HEK293 (cell line): ENCODE measurements at regions not wholly inside any gene's neighbourhood (a gene's known extent, or its start where the extent isn't known, plus 50 kb on each side); places are given as distances from the start of the nearest gene placed in this dataset.
A peak's percentile ranks its signal among the peaks of the same experiment; 100 is the strongest.

ENCODE experiments used
- CTCF ChIA-PET: fragments of 350-600 bp; formaldehyde crosslinking; extraction: SDS; loops from one replicate; lab custom pipeline; 2021; ENCODE audit warnings: antibody characterized with exemption; lab: Yijun Ruan, JAX
- POLR2A ChIA-PET: fragments of 300-600 bp; formaldehyde crosslinking; extraction: SDS; loops from one replicate; lab custom pipeline; 2020; ENCODE audit warnings: antibody characterized with exemption, inconsistent platforms; lab: Yijun Ruan, JAX
- H3K27ac ChIP-seq: fragments of 200-500 bp; sonication (Bioruptor generic); 2 replicates; pipeline ENCODE4 v1.5.1; 2014; ENCODE audit warnings: low read depth, low read length, control low read depth, inconsistent platforms; ENCODE audit errors: extremely low read depth
- H3K36me3 ChIP-seq, 2 experiments: fragments of 200-500 bp in 1 of 2; sonication (Bioruptor generic) in 1 of 2; 1 replicate in 1 of 2; 2 replicates in 1 of 2; pipeline ENCODE4 v1.5.1; 2014 to 2017; ENCODE audit warnings: inconsistent platforms in 2 of 2, low read length in 2 of 2; ENCODE audit not compliant: control insufficient read depth in 2 of 2, insufficient read depth in 1 of 2
- H3K4me1 ChIP-seq: fragments of 200-500 bp; sonication (Bioruptor generic); 2 replicates; pipeline ENCODE4 v1.5.1; 2014; ENCODE audit warnings: mild to moderate bottlenecking, low read length, inconsistent platforms; ENCODE audit not compliant: control insufficient read depth, insufficient read depth
- H3K4me3 ChIP-seq: 2 replicates; pipeline ENCODE4 v1.5.1; 2011; ENCODE audit warnings: low read depth, mild to moderate bottlenecking, control low read depth, low read length, moderate library complexity
- H3K9me3 ChIP-seq: fragments of 200-500 bp; sonication (Bioruptor generic); 2 replicates; pipeline ENCODE4 v1.5.1; 2014; ENCODE audit warnings: low read depth, low read length, inconsistent platforms; ENCODE audit not compliant: control insufficient read depth, insufficient read depth
- KLF16 ChIP-seq: fragments of 450-650 bp; formaldehyde crosslinking; IDR thresholded peaks from 2 replicates; pipeline ENCODE4 v1.5.1; 2017; ENCODE audit warnings: missing biosample characterization, missing genetic modification characterization
- KLF17 ChIP-seq: fragments of 450-650 bp; formaldehyde crosslinking; IDR thresholded peaks from 2 replicates; pipeline ENCODE4 v1.5.1; 2016; ENCODE audit warnings: missing biosample characterization, missing genetic modification characterization
- TSHZ1 ChIP-seq: fragments of 450-650 bp; formaldehyde crosslinking; IDR thresholded peaks from 2 replicates; pipeline ENCODE4 v1.5.1; 2016; ENCODE audit warnings: missing biosample characterization, missing genetic modification characterization, borderline replicate concordance
- ZBTB49 ChIP-seq: fragments of 450-650 bp; formaldehyde crosslinking; IDR thresholded peaks from 2 replicates; pipeline ENCODE4 v1.5.1; 2016; ENCODE audit warnings: missing biosample characterization, missing genetic modification characterization, low read depth
- ZFP41 ChIP-seq: fragments of 450-650 bp; formaldehyde crosslinking; IDR thresholded peaks from 2 replicates; pipeline ENCODE4 v1.5.1; 2016; ENCODE audit warnings: missing biosample characterization, missing genetic modification characterization, borderline replicate concordance
- ZNF114 ChIP-seq: fragments of 450-650 bp; formaldehyde crosslinking; IDR thresholded peaks from 2 replicates; pipeline ENCODE4 v1.5.0; 2017; ENCODE audit warnings: missing biosample characterization, missing genetic modification characterization
- ZNF292 ChIP-seq: fragments of 450-650 bp; formaldehyde crosslinking; IDR thresholded peaks from 2 replicates; pipeline ENCODE4 v1.5.1; 2016; ENCODE audit warnings: low read depth, missing biosample characterization, missing genetic modification characterization, borderline replicate concordance
- ZNF391 ChIP-seq: fragments of 450-650 bp; formaldehyde crosslinking; IDR thresholded peaks from 2 replicates; pipeline ENCODE4 v1.5.1; 2016; ENCODE audit warnings: low read depth, missing biosample characterization, missing genetic modification characterization, borderline replicate concordance
- ZNF664 ChIP-seq: fragments of 450-650 bp; formaldehyde crosslinking; IDR thresholded peaks from 2 replicates; pipeline ENCODE4 v1.5.1; 2016; ENCODE audit warnings: missing biosample characterization, missing genetic modification characterization
- TF ChIP-seq, protein P1 (sequence below): fragments of 450-650 bp; formaldehyde crosslinking; IDR thresholded peaks from 2 replicates; pipeline ENCODE4 v1.5.1; 2016; ENCODE audit warnings: missing biosample characterization, missing genetic modification characterization

- TF ChIP-seq TSHZ1 (tag by site-specific recombination) (0 out of 2 replicates have a peak, but pooled peaks have one; percentile 26), ZNF114 (tag by site-specific recombination) (no peak)
These were observed 68.8 kb upstream of the WDR26 start (continued) for GRCh38 chr1:224503161-224504118.

- ChIA-PET POLR2A (interaction anchor here (0.5 to 1.1 kb wide), 3 partner anchors 41 to 218 kb away, joined by 3 to 7 read pairs (median 4); partner anchors contain the start of gene WDR26), CTCF (interaction anchor here (0.6 to 5.5 kb wide), 4 partner anchors 9 to 418 kb away, joined by 3 to 50 read pairs (median 4); partner anchors contain the start of gene CNIH3)
- TF ChIP-seq ZNF664 (tag by site-specific recombination) (0 out of 2 replicates have a peak, but pooled peaks have one; percentile 38), KLF17 (tag by site-specific recombination) (peak; percentile 38; the same call in 1 of the 2 replicates), ZNF292 (no peak)
- Histone ChIP-seq H3K4me1 (peaks cover 22% of the 10 kb centered on the region), H3K27ac (peak overlapping the region; percentile 84; the same call in 1 of the 2 replicates), H3K36me3 (no peaks in the 10 kb centered on the region), H3K9me3 (no peaks in the 10 kb centered on the region), H3K4me3 (no peak overlapping the region)
These were observed 69.9 kb upstream of the WDR26 start for GRCh38 chr1:224504297-224505041.

- CTCF ChIA-PET: interaction anchor here (0.6 to 5.5 kb wide), 6 partner anchors 8 to 417 kb away, joined by 3 to 50 read pairs (median 4); no protein-coding TSS in a partner anchor
- no peaks in the 10 kb centered on the region for H3K36me3 ChIP-seq
- H3K9me3 ChIP-seq: no peaks in the 10 kb centered on the region
- H3K27ac ChIP-seq: no peak overlapping the region
- POLR2A ChIA-PET: interaction anchor here (0.6 to 1.1 kb wide), 2 partner anchors 71 to 219 kb away, joined by 3 to 4 read pairs; partner anchors contain the start of gene WDR26
- peaks cover 22% of the 10 kb centered on the region for H3K4me1 ChIP-seq
- TF ChIP-seq KLF16 (no peak), ZBTB49 (no peak), ZNF391 (tag by site-specific recombination) (no peak), ZFP41 (tag by site-specific recombination) (no peak)
- TF ChIP-seq, protein P1, sequence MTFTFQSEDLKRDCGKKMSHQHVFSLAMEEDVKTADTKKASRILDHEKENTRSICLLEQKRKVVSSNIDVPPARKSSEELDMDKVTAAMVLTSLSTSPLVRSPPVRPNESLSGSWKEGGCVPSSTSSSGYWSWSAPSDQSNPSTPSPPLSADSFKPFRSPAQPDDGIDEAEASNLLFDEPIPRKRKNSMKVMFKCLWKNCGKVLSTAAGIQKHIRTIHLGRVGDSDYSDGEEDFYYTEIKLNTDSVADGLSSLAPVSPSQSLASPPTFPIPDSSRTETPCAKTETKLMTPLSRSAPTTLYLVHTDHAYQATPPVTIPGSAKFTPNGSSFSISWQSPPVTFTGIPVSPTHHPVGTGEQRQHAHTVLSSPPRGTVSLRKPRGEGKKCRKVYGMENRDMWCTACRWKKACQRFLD (tag by site-specific recombination): no peak
- no peak overlapping the region for H3K4me3 ChIP-seq
These were observed 71.0 kb upstream of the WDR26 start for GRCh38 chr1:224505454-224506093.
